CD4-positive, CD25-positive, alpha-beta regulatory T cell (primary cell): ENCODE measurements at regions not wholly inside any gene's neighbourhood (a gene's known extent, or its start where the extent isn't known, plus 50 kb on each side); places are given as distances from the start of the nearest gene placed in this dataset.

Experiments
- ATAC-seq, 2 donors: fragments of 150-1000 bp; cut with Tn5 transposase; one replicate each; pipeline ENCODE4 v1.10.0; 2021; ENCODE audit warnings: low read depth in 2 of 2, moderate number of reproducible peaks in 2 of 2, moderate library complexity in 1 of 2
- DNase-seq, 3 donors: peaks; one replicate each; pipeline versions ENCODE4 v3.0.0 to v3.0.0-alpha.2; 2012 to 2022; ENCODE audit warnings: mixed read lengths in 1 of 3
- H3K27ac ChIP-seq: one replicate; pipeline ENCODE4 v1.7.0; 2013; ENCODE audit warnings: mild to moderate bottlenecking, low read length; ENCODE audit not compliant: insufficient read depth, poor library complexity, severe bottlenecking
- H3K27me3 ChIP-seq: one replicate; pipeline ENCODE4 v1.7.0; 2013; ENCODE audit warnings: low read length; ENCODE audit not compliant: control insufficient read depth, insufficient read depth
- H3K36me3 ChIP-seq: one replicate; pipeline ENCODE4 v1.7.0; 2013; ENCODE audit warnings: mild to moderate bottlenecking, low read length, moderate library complexity; ENCODE audit not compliant: control insufficient read depth, insufficient read depth
- H3K4me1 ChIP-seq: 2 replicates; pipeline ENCODE4 v1.7.0; 2013; ENCODE audit warnings: mild to moderate bottlenecking, low read length; ENCODE audit not compliant: insufficient read depth, control insufficient read depth, poor library complexity, severe bottlenecking
- H3K4me3 ChIP-seq: one replicate; pipeline ENCODE4 v1.7.0; 2013; ENCODE audit warnings: low read depth, mild to moderate bottlenecking, low read length, moderate library complexity
- H3K9me3 ChIP-seq, 2 experiments: 1 replicate in 1 of 2; 2 replicates in 1 of 2; pipeline ENCODE4 v1.7.0; 2013; ENCODE audit warnings: low read length in 2 of 2, mild to moderate bottlenecking in 1 of 2, moderate library complexity in 1 of 2; ENCODE audit not compliant: control insufficient read depth in 2 of 2
- H3K27ac Mint-ChIP-seq, 3 donors: one replicate each; pipeline ENCODE4 v1.8.0; 2020 to 2022; ENCODE audit warnings: mild to moderate bottlenecking in 3 of 3, mixed read lengths in 3 of 3, moderate library complexity in 2 of 3
- H3K27me3 Mint-ChIP-seq: one replicate; pipeline ENCODE4 v1.8.0; 2022; ENCODE audit warnings: mild to moderate bottlenecking, mixed read lengths
- H3K36me3 Mint-ChIP-seq: one replicate; pipeline ENCODE4 v1.8.0; 2020; ENCODE audit warnings: mixed read lengths
- H3K4me1 Mint-ChIP-seq, 4 donors: one replicate each; pipeline ENCODE4 v1.8.0; 2020 to 2022; ENCODE audit warnings: mixed read lengths in 4 of 4, mild to moderate bottlenecking in 1 of 4
- H3K4me3 Mint-ChIP-seq, 4 donors: one replicate each; pipeline ENCODE4 v1.8.0; 2020 to 2022; ENCODE audit warnings: mild to moderate bottlenecking in 4 of 4, mixed read lengths in 4 of 4, moderate library complexity in 3 of 4
- H3K9me3 Mint-ChIP-seq, 7 donors: one replicate each; pipeline ENCODE4 v1.8.0; 2020 to 2022; ENCODE audit warnings: mixed read lengths in 7 of 7, mild to moderate bottlenecking in 3 of 7, moderate library complexity in 2 of 7

GRCh38 chr2:67225287-67225973 lies 171.7 kb upstream of the ETAA1 start:
- peaks cover 0 to 4% (median 0%) of the 10 kb centered on the region in 7 donors for H3K9me3 Mint-ChIP-seq
- H3K27ac Mint-ChIP-seq: no peak overlapping the region
- H3K36me3 ChIP-seq: no peaks in the 10 kb centered on the region

GRCh38 chr2:67229706-67230105 lies 167.4 kb upstream of the ETAA1 start:
- no peak for DNase-seq
- ATAC-seq: no peak
- Mint-ChIP-seq H3K27ac (no peak overlapping the region), H3K27me3 (no peaks in the 10 kb centered on the region), H3K4me1 (no peaks in the 10 kb centered on the region), H3K4me3 (no peak overlapping the region), H3K9me3 (peaks cover 0 to 3% (median 0%) of the 10 kb centered on the region in 7 donors), H3K36me3 (no peaks in the 10 kb centered on the region)
- no peak overlapping the region for H3K27ac ChIP-seq
- no peaks in the 10 kb centered on the region for H3K27me3 ChIP-seq
- H3K36me3 ChIP-seq: no peaks in the 10 kb centered on the region
- H3K4me3 ChIP-seq: no peak overlapping the region
- H3K9me3 ChIP-seq: no peaks in the 10 kb centered on the region
- no peaks in the 10 kb centered on the region for H3K4me1 ChIP-seq

More at GRCh38 chr2:67225287-67225973, 171.7 kb upstream of the ETAA1 start:
- DNase-seq: no peak
- no peaks in the 10 kb centered on the region for H3K9me3 ChIP-seq
- Mint-ChIP-seq H3K4me3 (no peak overlapping the region), H3K4me1 (no peaks in the 10 kb centered on the region), H3K36me3 (no peaks in the 10 kb centered on the region), H3K27me3 (no peaks in the 10 kb centered on the region)
- no peak for ATAC-seq
- no peaks in the 10 kb centered on the region for H3K4me1 ChIP-seq
- H3K27ac ChIP-seq: no peak overlapping the region
- H3K4me3 ChIP-seq: no peak overlapping the region
- no peaks in the 10 kb centered on the region for H3K27me3 ChIP-seq

GRCh38 chr2:67232936-67233335 lies 164.2 kb upstream of the ETAA1 start:
- Mint-ChIP-seq H3K27me3 (no peaks in the 10 kb centered on the region), H3K4me3 (no peak overlapping the region), H3K4me1 (no peaks in the 10 kb centered on the region), H3K27ac (no peak overlapping the region), H3K36me3 (no peaks in the 10 kb centered on the region), H3K9me3 (no peaks in the 10 kb centered on the region)
- H3K4me1 ChIP-seq: no peaks in the 10 kb centered on the region
- H3K36me3 ChIP-seq: no peaks in the 10 kb centered on the region
- no peak overlapping the region for H3K4me3 ChIP-seq
- H3K27ac ChIP-seq: no peak overlapping the region
- no peak for ATAC-seq
- DNase-seq: no peak
- H3K9me3 ChIP-seq: no peaks in the 10 kb centered on the region
- no peaks in the 10 kb centered on the region for H3K27me3 ChIP-seq

- no peak for ATAC-seq
- H3K4me3 Mint-ChIP-seq: no peak overlapping the region
- Histone ChIP-seq H3K27ac (no peak overlapping the region), H3K4me1 (no peaks in the 10 kb centered on the region), H3K4me3 (no peak overlapping the region), H3K9me3 (no peaks in the 10 kb centered on the region), H3K27me3 (no peaks in the 10 kb centered on the region), H3K36me3 (no peaks in the 10 kb centered on the region)
- H3K9me3 Mint-ChIP-seq: peaks cover 0 to 2% (median 0%) of the 10 kb centered on the region in 7 donors
- H3K4me1 Mint-ChIP-seq: no peaks in the 10 kb centered on the region
- DNase-seq: no peak
- no peak overlapping the region for H3K27ac Mint-ChIP-seq
- no peaks in the 10 kb centered on the region for H3K27me3 Mint-ChIP-seq
- H3K36me3 Mint-ChIP-seq: no peaks in the 10 kb centered on the region
These were observed 162.7 kb upstream of the ETAA1 start for GRCh38 chr2:67234440-67234839.

GRCh38 chr2:67237288-67237687 lies 159.8 kb upstream of the ETAA1 start:
- Mint-ChIP-seq H3K4me1 (no peaks in the 10 kb centered on the region), H3K9me3 (peaks cover 0 to 6% (median 1%) of the 10 kb centered on the region in 7 donors), H3K36me3 (no peaks in the 10 kb centered on the region), H3K4me3 (no peak overlapping the region), H3K27ac (no peak overlapping the region), H3K27me3 (no peaks in the 10 kb centered on the region)
- H3K9me3 ChIP-seq: no peaks in the 10 kb centered on the region
- DNase-seq (no peak), ATAC-seq (no peak)
- H3K36me3 ChIP-seq: no peaks in the 10 kb centered on the region
- H3K4me1 ChIP-seq: no peaks in the 10 kb centered on the region
- no peak overlapping the region for H3K4me3 ChIP-seq
- H3K27me3 ChIP-seq: no peaks in the 10 kb centered on the region
- no peak overlapping the region for H3K27ac ChIP-seq

- DNase-seq (no peak), ATAC-seq (no peak)
- Histone ChIP-seq H3K36me3 (no peaks in the 10 kb centered on the region), H3K9me3 (no peaks in the 10 kb centered on the region), H3K27me3 (no peaks in the 10 kb centered on the region), H3K27ac (no peak overlapping the region), H3K4me1 (no peaks in the 10 kb centered on the region), H3K4me3 (no peak overlapping the region)
- Mint-ChIP-seq H3K27me3 (peaks cover 4% of the 10 kb centered on the region), H3K4me1 (no peaks in the 10 kb centered on the region), H3K27ac (no peak overlapping the region), H3K36me3 (no peaks in the 10 kb centered on the region), H3K9me3 (peaks cover 0 to 6% (median 1%) of the 10 kb centered on the region in 7 donors), H3K4me3 (no peak overlapping the region)
These were observed 156.6 kb upstream of the ETAA1 start for GRCh38 chr2:67240507-67240906.

- no peaks in the 10 kb centered on the region for H3K9me3 ChIP-seq
- H3K4me1 Mint-ChIP-seq: no peaks in the 10 kb centered on the region
- H3K4me3 Mint-ChIP-seq: peak overlapping the region in 1 of 4 donors; percentile 67
- H3K27me3 ChIP-seq: no peaks in the 10 kb centered on the region
- no peaks in the 10 kb centered on the region for H3K36me3 Mint-ChIP-seq
- no peak overlapping the region for H3K27ac Mint-ChIP-seq
- peaks cover 1 to 6% (median 3%) of the 10 kb centered on the region in 7 donors for H3K9me3 Mint-ChIP-seq
- H3K27ac ChIP-seq: no peak overlapping the region
- H3K36me3 ChIP-seq: no peaks in the 10 kb centered on the region
- ATAC-seq: no peak
- H3K27me3 Mint-ChIP-seq: peaks cover 4% of the 10 kb centered on the region
- no peaks in the 10 kb centered on the region for H3K4me1 ChIP-seq
- H3K4me3 ChIP-seq: no peak overlapping the region
- no peak for DNase-seq
These were observed 155.7 kb upstream of the ETAA1 start for GRCh38 chr2:67241453-67241852.

GRCh38 chr2:67242456-67242855 lies 154.7 kb upstream of the ETAA1 start:
- no peaks in the 10 kb centered on the region for H3K27me3 ChIP-seq
- ATAC-seq: no peak

More at GRCh38 chr2:67242456-67242855, 154.7 kb upstream of the ETAA1 start:
- Mint-ChIP-seq H3K9me3 (peaks cover 1 to 6% (median 3%) of the 10 kb centered on the region in 7 donors), H3K27me3 (peaks cover 4% of the 10 kb centered on the region), H3K36me3 (no peaks in the 10 kb centered on the region), H3K4me1 (no peaks in the 10 kb centered on the region), H3K27ac (no peak overlapping the region), H3K4me3 (no peak overlapping the region)
- no peaks in the 10 kb centered on the region for H3K9me3 ChIP-seq
- no peak for DNase-seq
- H3K36me3 ChIP-seq: no peaks in the 10 kb centered on the region
- H3K4me1 ChIP-seq: no peaks in the 10 kb centered on the region
- no peak overlapping the region for H3K27ac ChIP-seq
- no peak overlapping the region for H3K4me3 ChIP-seq
